ENCODE measurements at regions not wholly inside any gene's neighbourhood (a gene's known extent, or its start where the extent isn't known, plus 50 kb on each side); places are given as distances from the start of the nearest gene placed in this dataset.

GRCh38 chr4:176631611-176632010, 161.1 kb downstream of the VEGFC start:
- no peak for DNase-seq (ENCODE audit: low spot score)
